Osteocyte (in vitro differentiated cells): ENCODE measurements at regions not wholly inside any gene's neighbourhood (a gene's known extent, or its start where the extent isn't known, plus 50 kb on each side); places are given as distances from the start of the nearest gene placed in this dataset.
"Not testable (repeated sequence)": the region's sequence is repeated elsewhere in the genome, so short reads cannot be mapped to it uniquely, and the experiment has no call there.

ENCODE experiments used
- DNase-seq: peaks from one replicate; pipeline ENCODE4 v3.0.0; 2021; ENCODE audit warnings: mixed read lengths; ENCODE audit not compliant: unreplicated experiment; ENCODE audit errors: extremely low spot score
- H3K27ac Mint-ChIP-seq: one replicate; pipeline ENCODE4 v1.8.0; 2021; ENCODE audit warnings: mild to moderate bottlenecking, mixed read lengths; ENCODE audit not compliant: unreplicated experiment
- H3K27me3 Mint-ChIP-seq: one replicate; pipeline ENCODE4 v1.8.0; 2021; ENCODE audit warnings: mixed read lengths; ENCODE audit not compliant: unreplicated experiment
- H3K36me3 Mint-ChIP-seq: one replicate; pipeline ENCODE4 v1.8.0; 2021; ENCODE audit warnings: mixed read lengths; ENCODE audit not compliant: unreplicated experiment
- H3K4me1 Mint-ChIP-seq: one replicate; pipeline ENCODE4 v1.8.0; 2021; ENCODE audit warnings: mixed read lengths; ENCODE audit not compliant: unreplicated experiment
- H3K4me3 Mint-ChIP-seq: one replicate; pipeline ENCODE4 v1.8.0; 2021; ENCODE audit warnings: mild to moderate bottlenecking, moderate library complexity, mixed read lengths; ENCODE audit not compliant: unreplicated experiment
- H3K9me3 Mint-ChIP-seq: one replicate; pipeline ENCODE4 v1.8.0; 2021; ENCODE audit warnings: mixed read lengths; ENCODE audit not compliant: unreplicated experiment
- CTCF ChIP-seq: fragments of 200-600 bp; sonication (generic); IDR thresholded peaks from 2 replicates; pipeline ENCODE4 v1.5.0; 2021; ENCODE audit warnings: antibody characterized with exemption, mild to moderate bottlenecking, moderate library complexity

GRCh38 chr1:192889082-192889481 lies 80.2 kb downstream of the RGS2 start:
- H3K9me3 Mint-ChIP-seq = no peaks in the 10 kb centered on the region
- H3K27ac Mint-ChIP-seq = no peak overlapping the region
- H3K4me3 Mint-ChIP-seq = no peak overlapping the region
- no peak for DNase-seq
- H3K27me3 Mint-ChIP-seq = no peaks in the 10 kb centered on the region
- no peak for TF ChIP-seq CTCF
- no peaks in the 10 kb centered on the region for H3K36me3 Mint-ChIP-seq
- peaks cover 6% of the 10 kb centered on the region for H3K4me1 Mint-ChIP-seq

GRCh38 chr1:192890134-192890533 lies 81.3 kb downstream of the RGS2 start:
- Mint-ChIP-seq H3K27me3 (no peaks in the 10 kb centered on the region), H3K36me3 (no peaks in the 10 kb centered on the region), H3K4me1 (peaks cover 4% of the 10 kb centered on the region), H3K27ac (no peak overlapping the region), H3K9me3 (no peaks in the 10 kb centered on the region), H3K4me3 (no peak overlapping the region)
- DNase-seq = no peak
- TF ChIP-seq CTCF = no peak

GRCh38 chr1:192892934-192893333 lies 84.1 kb downstream of the RGS2 start:
- TF ChIP-seq CTCF = no peak
- no peaks in the 10 kb centered on the region for H3K4me1 Mint-ChIP-seq
- no peaks in the 10 kb centered on the region for H3K36me3 Mint-ChIP-seq
- no peak overlapping the region for H3K27ac Mint-ChIP-seq
- H3K9me3 Mint-ChIP-seq = no peaks in the 10 kb centered on the region
- no peak for DNase-seq
- H3K4me3 Mint-ChIP-seq = no peak overlapping the region
- no peaks in the 10 kb centered on the region for H3K27me3 Mint-ChIP-seq

GRCh38 chr1:192895487-192895886 lies 86.6 kb downstream of the RGS2 start:
- H3K9me3 Mint-ChIP-seq, H3K27me3 Mint-ChIP-seq, H3K4me1 Mint-ChIP-seq, H3K36me3 Mint-ChIP-seq, H3K4me3 Mint-ChIP-seq, H3K27ac Mint-ChIP-seq, DNase-seq: not testable (repeated sequence)

- Mint-ChIP-seq H3K27ac (no peak overlapping the region), H3K36me3 (no peaks in the 10 kb centered on the region), H3K27me3 (peaks cover 3% of the 10 kb centered on the region), H3K4me3 (no peak overlapping the region), H3K9me3 (no peaks in the 10 kb centered on the region), H3K4me1 (no peaks in the 10 kb centered on the region)
- TF ChIP-seq CTCF = no peak
- no peak for DNase-seq
Measured at GRCh38 chr1:192896376-192896775, 87.5 kb downstream of the RGS2 start.

GRCh38 chr1:192901500-192901899 lies 92.7 kb downstream of the RGS2 start:
- Mint-ChIP-seq H3K9me3 (no peaks in the 10 kb centered on the region), H3K4me3 (no peak overlapping the region), H3K36me3 (no peaks in the 10 kb centered on the region), H3K27me3 (peaks cover 5% of the 10 kb centered on the region), H3K4me1 (peaks cover 7% of the 10 kb centered on the region), H3K27ac (no peak overlapping the region)
- no peak for DNase-seq
- TF ChIP-seq CTCF = no peak
